BE2C (cell line): ENCODE measurements at regions not wholly inside any gene's neighbourhood (a gene's known extent, or its start where the extent isn't known, plus 50 kb on each side); places are given as distances from the start of the nearest gene placed in this dataset.

ENCODE experiments used
- DNase-seq: peaks from one replicate; pipeline ENCODE4 v3.0.0-alpha.2; 2020
- H3K27me3 ChIP-seq: fragments of 250-450 bp; sonication (Bioruptor Pico); 2 replicates; pipeline ENCODE4 v1.5.1; 2020; ENCODE audit warnings: mild to moderate bottlenecking
- H3K36me3 ChIP-seq: fragments of 250-450 bp; sonication (Bioruptor Pico); 2 replicates; pipeline ENCODE4 v1.5.1; 2020; ENCODE audit warnings: mild to moderate bottlenecking
- H3K4me1 ChIP-seq: fragments of 250-450 bp; sonication (Bioruptor Pico); 2 replicates; pipeline ENCODE4 v1.5.1; 2020
- H3K4me3 ChIP-seq: 2 replicates; pipeline ENCODE4 v1.5.1; 2011; ENCODE audit warnings: low read depth, low read length
- H3K9me3 ChIP-seq: fragments of 250-450 bp; sonication (Bioruptor Pico); 2 replicates; pipeline ENCODE4 v1.5.1; 2020
- CTCF ChIP-seq: IDR thresholded peaks from 2 replicates; pipeline ENCODE4 v1.5.1; 2012; ENCODE audit warnings: mild to moderate bottlenecking, low read depth, low read length

- Histone ChIP-seq H3K4me1 (peaks cover 6% of the 10 kb centered on the region), H3K36me3 (no peaks in the 10 kb centered on the region), H3K27me3 (no peaks in the 10 kb centered on the region), H3K4me3 (no peak overlapping the region), H3K9me3 (no peaks in the 10 kb centered on the region)
- no peak for DNase-seq
- TF ChIP-seq CTCF, result no peak
Measured at GRCh38 chr6:40331545-40331944, 255.6 kb downstream of the LRFN2 start.

DNA sequence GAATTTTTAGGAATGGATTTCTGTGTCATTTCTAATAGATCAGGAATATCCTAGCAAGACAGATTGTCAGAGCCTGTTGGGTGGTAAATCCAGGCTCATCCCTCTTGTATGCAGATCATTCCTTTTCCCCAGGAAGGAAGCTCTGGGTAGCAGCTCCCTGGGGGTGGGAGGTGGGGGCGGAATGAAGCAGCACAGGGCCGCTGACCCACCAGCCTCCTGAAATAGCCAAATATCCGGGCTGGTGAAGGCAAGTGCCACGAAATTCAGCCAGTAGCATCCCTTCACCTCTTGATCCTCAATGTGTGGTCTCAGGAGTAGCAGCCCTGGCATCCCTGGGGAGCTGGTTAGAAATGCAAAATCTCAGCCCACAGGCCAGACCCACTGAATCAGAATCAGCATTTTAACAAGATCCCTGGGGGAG, 256.9 kb downstream of the LRFN2 start:
- Histone ChIP-seq H3K36me3 (no peaks in the 10 kb centered on the region), H3K27me3 (no peaks in the 10 kb centered on the region), H3K9me3 (no peaks in the 10 kb centered on the region), H3K4me3 (no peak overlapping the region), H3K4me1 (peaks cover 9% of the 10 kb centered on the region)
- no peak for DNase-seq
- no peak for TF ChIP-seq CTCF

- H3K4me1 ChIP-seq, result peaks cover 9% of the 10 kb centered on the region
- no peaks in the 10 kb centered on the region for H3K9me3 ChIP-seq
- no peak for DNase-seq
- no peak overlapping the region for H3K4me3 ChIP-seq
- TF ChIP-seq CTCF, result no peak
- no peaks in the 10 kb centered on the region for H3K36me3 ChIP-seq
- no peaks in the 10 kb centered on the region for H3K27me3 ChIP-seq
Measured at GRCh38 chr6:40328986-40329545, 258.1 kb downstream of the LRFN2 start.

DNA sequence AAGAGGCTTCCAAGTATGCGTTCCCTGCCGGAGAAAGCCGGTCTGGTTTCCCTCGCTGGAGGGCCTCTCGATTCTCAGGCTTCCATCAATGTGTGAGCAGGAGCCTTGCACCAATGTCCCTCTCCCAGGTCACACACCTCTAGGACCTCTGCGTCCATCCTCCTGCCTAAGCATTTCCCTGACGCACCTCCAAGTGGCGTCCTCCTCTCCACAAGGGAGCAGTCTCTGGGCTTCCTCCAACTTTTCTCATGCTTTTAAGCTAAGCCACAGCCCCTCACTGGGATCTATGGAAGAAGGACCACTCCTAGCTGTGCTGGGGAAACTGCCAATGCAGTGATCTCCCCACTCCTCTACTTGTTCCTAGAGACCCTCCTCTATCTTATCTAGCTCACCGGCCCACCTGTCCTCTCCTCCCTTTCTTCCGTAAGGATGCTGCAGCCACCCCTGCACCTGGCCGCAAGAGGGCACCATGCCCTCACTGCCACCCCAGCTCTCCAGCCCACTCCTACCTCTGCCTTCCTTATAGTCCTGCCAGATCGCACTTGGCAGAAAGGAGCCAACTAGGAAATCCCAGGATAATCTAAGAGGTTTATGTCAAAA, 258.7 kb downstream of the LRFN2 start:
- Histone ChIP-seq H3K4me1 (peaks cover 9% of the 10 kb centered on the region), H3K9me3 (no peaks in the 10 kb centered on the region), H3K36me3 (no peaks in the 10 kb centered on the region), H3K27me3 (no peaks in the 10 kb centered on the region), H3K4me3 (no peak overlapping the region)
- TF ChIP-seq CTCF, result peak; percentile 94
- peak; percentile 61 for DNase-seq

DNA sequence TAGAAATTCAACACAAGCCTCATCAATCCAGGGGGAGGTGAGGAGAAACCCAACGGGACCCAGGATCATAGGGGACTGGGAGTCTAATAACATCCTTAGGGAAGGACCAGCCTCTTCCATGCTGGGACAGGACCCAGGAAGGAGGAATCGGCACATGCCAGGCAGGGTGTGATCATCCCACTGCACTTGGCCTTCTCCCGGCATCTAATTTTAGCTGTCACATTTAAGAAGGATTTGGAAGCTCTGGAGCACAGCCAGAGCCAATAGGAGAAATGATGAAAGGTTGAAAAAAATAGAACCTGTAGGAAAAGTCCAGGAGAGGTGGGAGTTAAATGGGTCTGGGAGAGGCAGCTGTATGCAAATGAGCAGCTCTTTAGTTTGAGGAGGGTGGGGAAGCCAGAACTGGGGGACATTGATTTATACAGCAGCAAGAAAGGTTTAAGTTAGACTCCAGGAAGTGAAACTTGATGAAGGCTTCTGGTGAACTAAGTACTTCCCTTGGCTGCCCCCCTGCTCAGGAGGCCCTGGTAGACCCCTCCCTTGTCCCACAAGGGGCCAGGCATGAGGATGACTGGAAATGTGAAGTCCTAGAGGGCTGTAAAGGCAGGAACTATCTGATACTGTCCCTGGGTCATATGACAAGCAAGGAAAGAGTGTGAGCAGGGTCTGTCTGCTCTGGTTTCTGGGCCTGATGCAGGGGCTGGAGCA, 260.3 kb downstream of the LRFN2 start:
- Histone ChIP-seq H3K4me1 (peaks cover 9% of the 10 kb centered on the region), H3K27me3 (no peaks in the 10 kb centered on the region), H3K9me3 (no peaks in the 10 kb centered on the region), H3K4me3 (no peak overlapping the region), H3K36me3 (no peaks in the 10 kb centered on the region)
- TF ChIP-seq CTCF, result no peak
- no peak for DNase-seq

- no peaks in the 10 kb centered on the region for H3K9me3 ChIP-seq
- no peak for TF ChIP-seq CTCF
- peaks cover 9% of the 10 kb centered on the region for H3K4me1 ChIP-seq
- DNase-seq, result no peak
- no peak overlapping the region for H3K4me3 ChIP-seq
- H3K36me3 ChIP-seq, result no peaks in the 10 kb centered on the region
- H3K27me3 ChIP-seq, result no peaks in the 10 kb centered on the region
Measured at GRCh38 chr6:40325791-40326190, 261.4 kb downstream of the LRFN2 start.
